Activated T-cell treated with anti-CD3 and anti-CD28 coated beads, Interleukin-2, amount 50 U/mL, for 4 hours (primary cell): ENCODE measurements at regions not wholly inside any gene's neighbourhood (a gene's known extent, or its start where the extent isn't known, plus 50 kb on each side); places are given as distances from the start of the nearest gene placed in this dataset.
"Not testable (repeated sequence)": the region's sequence is repeated elsewhere in the genome, so short reads cannot be mapped to it uniquely, and the experiment has no call there.

Experiments used
- ATAC-seq, 2 donors: fragments of 200-7000 bp; cut with Tn5 transposase; one replicate each; pipeline ENCODE4 v1.10.0; 2021
- DNase-seq: peaks from one replicate; pipeline ENCODE4 v3.0.0-alpha.2; 2020
- H3K27me3 Mint-ChIP-seq: one replicate; pipeline ENCODE4 v1.8.0; 2021; ENCODE audit warnings: low read depth, mixed read lengths
- H3K36me3 Mint-ChIP-seq: one replicate; pipeline ENCODE4 v1.8.0; 2022; ENCODE audit warnings: mixed read lengths; ENCODE audit not compliant: insufficient read depth
- H3K4me1 Mint-ChIP-seq: one replicate; pipeline ENCODE4 v1.8.0; 2021; ENCODE audit warnings: low read depth, mixed read lengths
- H3K4me3 Mint-ChIP-seq: one replicate; pipeline ENCODE4 v1.8.0; 2021; ENCODE audit warnings: mild to moderate bottlenecking, moderate library complexity, mixed read lengths
- H3K9me3 Mint-ChIP-seq: one replicate; pipeline ENCODE4 v1.8.0; 2021; ENCODE audit warnings: mixed read lengths

DNA sequence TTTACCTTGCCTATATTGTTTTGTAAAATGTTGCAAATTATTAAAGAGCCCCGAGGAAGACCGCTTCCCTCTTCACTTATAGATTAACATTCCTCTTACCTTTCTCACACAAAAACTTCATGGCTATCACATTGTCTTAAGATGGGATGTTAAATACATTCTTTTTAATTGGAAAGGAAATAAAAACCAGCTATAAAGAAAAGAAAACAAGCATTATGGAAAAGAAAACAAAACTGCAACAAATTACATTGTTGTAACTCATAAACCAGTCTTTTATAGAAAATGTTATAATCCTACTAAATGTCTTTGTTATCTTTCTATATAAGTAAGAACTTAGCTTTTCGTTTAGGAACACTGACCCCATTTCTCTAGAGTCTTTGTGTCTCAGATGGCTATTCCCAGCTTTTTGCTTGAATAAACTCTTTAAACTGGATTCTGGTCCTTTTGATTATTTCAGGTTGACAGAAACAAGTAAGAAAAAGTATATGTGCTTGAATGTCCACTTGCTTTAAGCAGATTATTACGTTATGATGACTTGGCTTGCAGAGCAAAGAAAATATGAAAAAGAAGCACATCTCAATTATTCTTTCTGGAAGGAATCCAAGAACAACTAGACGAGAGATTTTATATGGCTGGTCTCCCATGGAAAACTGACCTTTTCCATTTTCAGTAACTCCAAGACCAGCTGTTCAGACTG lies 128.2 kb downstream of the AKR1D1 start:
- ATAC-seq, result no peak
- Mint-ChIP-seq H3K27me3 (peaks cover 8% of the 10 kb centered on the region), H3K9me3 (no peaks in the 10 kb centered on the region), H3K4me1 (no peaks in the 10 kb centered on the region), H3K36me3 (no peaks in the 10 kb centered on the region), H3K4me3 (no peak overlapping the region)
- DNase-seq, result no peak

GRCh38 chr7:138204982-138205298 lies 128.7 kb downstream of the AKR1D1 start:
- Mint-ChIP-seq H3K36me3 (no peaks in the 10 kb centered on the region), H3K4me3 (no peak overlapping the region), H3K9me3 (no peaks in the 10 kb centered on the region), H3K4me1 (no peaks in the 10 kb centered on the region), H3K27me3 (peaks cover 8% of the 10 kb centered on the region)
- no peak for DNase-seq
- ATAC-seq, result no peak

DNA sequence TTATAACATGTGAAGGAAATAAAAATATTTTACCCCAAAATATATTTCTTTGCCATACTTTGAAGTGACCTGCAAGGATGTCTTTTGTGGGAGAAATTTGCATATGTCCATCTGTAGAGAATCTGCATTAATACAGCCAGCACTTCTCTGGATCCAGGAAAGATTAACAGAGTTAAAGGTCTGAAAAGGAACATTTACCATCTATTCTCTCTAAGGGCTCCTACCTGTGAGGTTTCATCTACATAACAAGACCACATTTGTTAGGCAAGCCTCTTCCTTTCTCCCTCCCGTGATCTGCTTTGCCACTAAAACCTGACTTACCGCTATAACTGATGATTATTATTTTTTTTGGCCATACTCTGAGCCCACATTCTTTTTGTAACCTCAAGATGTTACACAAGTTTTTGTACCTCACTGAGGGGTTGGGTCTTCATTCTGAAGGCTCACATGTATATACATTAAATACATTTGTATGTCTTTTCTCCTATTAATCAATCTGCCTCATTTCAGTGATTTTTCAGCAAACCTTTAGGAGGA lies 129.4 kb downstream of the AKR1D1 start:
- no peaks in the 10 kb centered on the region for H3K36me3 Mint-ChIP-seq
- H3K9me3 Mint-ChIP-seq, result no peaks in the 10 kb centered on the region
- ATAC-seq (no peak), DNase-seq (no peak)
- no peak overlapping the region for H3K4me3 Mint-ChIP-seq
- H3K27me3 Mint-ChIP-seq, result peaks cover 8% of the 10 kb centered on the region
- H3K4me1 Mint-ChIP-seq, result no peaks in the 10 kb centered on the region

GRCh38 chr7:138207555-138207971 lies 131.3 kb downstream of the AKR1D1 start:
- H3K9me3 Mint-ChIP-seq, result no peaks in the 10 kb centered on the region
- no peak for DNase-seq
- H3K4me1 Mint-ChIP-seq, result no peaks in the 10 kb centered on the region
- no peak overlapping the region for H3K4me3 Mint-ChIP-seq
- H3K27me3 Mint-ChIP-seq, result peaks cover 10% of the 10 kb centered on the region
- ATAC-seq, result no peak
- H3K36me3 Mint-ChIP-seq, result no peaks in the 10 kb centered on the region

DNA sequence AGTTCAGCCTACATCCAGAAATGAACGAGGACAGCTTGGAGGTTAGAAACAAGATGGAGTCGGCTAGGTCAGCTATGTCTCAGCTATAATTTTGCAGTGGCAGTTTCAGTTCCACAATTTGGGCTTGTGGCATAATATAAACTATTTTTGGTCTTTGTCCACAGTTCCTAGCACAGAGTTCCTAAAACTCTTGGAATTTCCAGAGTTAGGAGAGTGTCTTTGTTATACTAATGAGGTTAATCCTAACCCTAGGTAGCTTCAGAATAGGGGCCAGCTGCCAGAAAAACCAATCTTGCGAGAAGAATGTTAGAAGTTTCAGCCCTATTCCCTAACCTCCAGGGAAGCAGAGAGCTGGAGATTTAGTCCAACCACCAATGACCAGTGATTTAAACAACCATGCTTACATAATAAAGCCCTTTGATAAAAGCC lies 131.9 kb downstream of the AKR1D1 start:
- Mint-ChIP-seq H3K4me3 (no peak overlapping the region), H3K9me3 (no peaks in the 10 kb centered on the region), H3K36me3 (no peaks in the 10 kb centered on the region), H3K27me3 (peaks cover 10% of the 10 kb centered on the region), H3K4me1 (no peaks in the 10 kb centered on the region)
- DNase-seq, result no peak
- no peak for ATAC-seq

- Mint-ChIP-seq H3K27me3 (peaks cover 10% of the 10 kb centered on the region), H3K36me3 (no peaks in the 10 kb centered on the region), H3K9me3 (no peaks in the 10 kb centered on the region), H3K4me1 (no peaks in the 10 kb centered on the region), H3K4me3 (no peak overlapping the region)
- DNase-seq (no peak), ATAC-seq (no peak)
Measured at GRCh38 chr7:138208864-138209263, 132.6 kb downstream of the AKR1D1 start.

DNA sequence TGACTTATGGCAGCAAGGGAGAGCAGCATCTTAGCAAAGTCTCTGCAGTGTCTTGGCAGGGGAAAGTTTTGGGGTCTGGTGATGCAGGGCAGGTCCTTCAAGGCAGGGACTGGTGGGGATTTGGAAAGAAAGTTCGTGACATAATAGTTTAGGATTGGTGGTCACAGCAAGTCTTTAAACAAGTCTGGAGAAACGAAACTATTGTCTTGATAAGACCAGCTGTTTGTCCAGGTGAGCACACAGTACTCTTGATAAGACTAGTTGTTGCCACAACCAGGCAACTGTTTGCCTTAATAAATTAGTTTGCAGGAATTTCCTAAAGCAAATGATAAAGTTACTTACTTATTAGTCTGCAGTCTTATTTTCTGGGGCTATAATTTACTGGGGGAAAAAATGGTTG lies 136.1 kb downstream of the AKR1D1 start:
- peaks cover 8% of the 10 kb centered on the region for H3K27me3 Mint-ChIP-seq
- ATAC-seq (no peak), DNase-seq (no peak)
- H3K36me3 Mint-ChIP-seq, result no peaks in the 10 kb centered on the region
- no peak overlapping the region for H3K4me3 Mint-ChIP-seq
- H3K9me3 Mint-ChIP-seq, result peaks cover 3% of the 10 kb centered on the region
- H3K4me1 Mint-ChIP-seq, result no peaks in the 10 kb centered on the region

- no peaks in the 10 kb centered on the region for H3K36me3 Mint-ChIP-seq
- no peak for ATAC-seq
Measured at GRCh38 chr7:138214926-138215325, 138.7 kb downstream of the AKR1D1 start.

DNA sequence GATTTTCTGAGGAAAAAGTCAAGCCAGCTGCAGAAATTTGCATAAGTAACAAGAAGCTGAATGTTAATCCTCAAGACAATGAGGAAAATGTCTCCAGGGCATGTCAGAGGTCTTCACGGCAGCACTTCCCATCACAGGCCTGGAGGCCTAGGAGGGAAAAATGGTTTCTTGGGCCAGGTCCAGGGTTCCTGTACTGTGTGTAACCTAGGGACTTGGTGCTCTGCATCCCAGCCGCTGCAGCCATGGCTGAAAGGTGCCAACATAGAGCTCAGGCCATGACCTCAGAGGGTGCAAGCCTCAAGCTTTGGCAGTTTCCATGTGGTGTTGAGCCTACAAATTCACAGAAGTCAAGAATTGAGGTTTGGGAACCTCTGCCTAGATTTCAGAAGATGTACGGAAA lies 144.1 kb downstream of the AKR1D1 start:
- H3K4me3 Mint-ChIP-seq, H3K4me1 Mint-ChIP-seq, H3K9me3 Mint-ChIP-seq, H3K36me3 Mint-ChIP-seq, ATAC-seq, DNase-seq, H3K27me3 Mint-ChIP-seq: not testable (repeated sequence)

More at GRCh38 chr7:138214926-138215325, 138.7 kb downstream of the AKR1D1 start:
- Mint-ChIP-seq H3K4me3 (no peak overlapping the region), H3K9me3 (peaks cover 3% of the 10 kb centered on the region), H3K27me3 (peaks cover 6% of the 10 kb centered on the region), H3K4me1 (no peaks in the 10 kb centered on the region)
- DNase-seq, result no peak

DNA sequence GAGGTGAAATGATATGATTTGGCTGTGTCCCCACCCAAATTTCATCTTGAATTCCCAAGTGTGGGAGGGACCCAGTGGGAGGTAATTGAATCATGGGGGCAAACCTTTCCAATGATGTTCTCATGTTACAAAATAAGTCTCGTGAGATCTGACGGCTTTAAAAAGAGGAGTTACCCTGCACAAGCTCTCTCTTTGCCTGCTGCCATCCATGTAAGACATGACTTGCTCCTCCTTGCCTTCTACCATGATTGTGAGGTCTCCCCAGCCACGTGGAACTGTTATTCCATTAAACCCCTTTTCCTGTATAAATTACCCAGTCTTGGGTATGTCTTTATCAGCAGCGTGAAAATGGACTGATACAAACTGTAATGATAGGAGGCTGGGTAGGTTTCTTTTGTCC lies 145.1 kb downstream of the AKR1D1 start:
- not testable (repeated sequence) for H3K36me3 Mint-ChIP-seq, DNase-seq, H3K9me3 Mint-ChIP-seq, H3K4me3 Mint-ChIP-seq, ATAC-seq, H3K4me1 Mint-ChIP-seq, H3K27me3 Mint-ChIP-seq

DNA sequence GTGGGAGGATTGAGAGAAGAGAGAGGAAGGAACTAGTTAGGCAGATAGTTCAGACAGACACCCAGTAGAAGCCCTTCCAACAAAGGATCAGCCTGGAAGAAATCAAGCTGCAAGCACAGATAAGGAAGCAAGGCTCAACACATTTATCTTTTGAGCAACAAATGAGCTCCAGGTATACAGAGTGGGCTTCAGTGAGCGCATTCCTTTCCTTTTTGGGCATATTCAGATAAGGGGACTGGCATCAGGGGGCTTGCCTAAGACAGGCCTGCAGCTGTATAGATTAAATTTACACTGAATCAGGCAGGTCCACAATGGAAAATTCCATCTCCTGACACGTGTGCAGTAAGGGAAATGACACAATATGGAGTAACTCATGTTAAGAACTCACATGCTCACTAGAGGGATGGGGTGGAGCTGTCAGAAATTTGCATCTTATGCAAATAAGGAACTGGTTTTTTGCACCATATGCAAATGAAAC lies 147.2 kb downstream of the AKR1D1 start:
- Mint-ChIP-seq H3K4me1 (no peaks in the 10 kb centered on the region), H3K27me3 (peaks cover 3% of the 10 kb centered on the region), H3K9me3 (no peaks in the 10 kb centered on the region), H3K4me3 (no peak overlapping the region), H3K36me3 (no peaks in the 10 kb centered on the region)
- ATAC-seq (no peak), DNase-seq (no peak)

- DNase-seq (no peak), ATAC-seq (no peak)
- Mint-ChIP-seq H3K27me3 (peaks cover 3% of the 10 kb centered on the region), H3K4me1 (no peaks in the 10 kb centered on the region), H3K9me3 (no peaks in the 10 kb centered on the region), H3K36me3 (no peaks in the 10 kb centered on the region), H3K4me3 (no peak overlapping the region)
Measured at GRCh38 chr7:138226001-138226476, 149.8 kb downstream of the AKR1D1 start.

DNA sequence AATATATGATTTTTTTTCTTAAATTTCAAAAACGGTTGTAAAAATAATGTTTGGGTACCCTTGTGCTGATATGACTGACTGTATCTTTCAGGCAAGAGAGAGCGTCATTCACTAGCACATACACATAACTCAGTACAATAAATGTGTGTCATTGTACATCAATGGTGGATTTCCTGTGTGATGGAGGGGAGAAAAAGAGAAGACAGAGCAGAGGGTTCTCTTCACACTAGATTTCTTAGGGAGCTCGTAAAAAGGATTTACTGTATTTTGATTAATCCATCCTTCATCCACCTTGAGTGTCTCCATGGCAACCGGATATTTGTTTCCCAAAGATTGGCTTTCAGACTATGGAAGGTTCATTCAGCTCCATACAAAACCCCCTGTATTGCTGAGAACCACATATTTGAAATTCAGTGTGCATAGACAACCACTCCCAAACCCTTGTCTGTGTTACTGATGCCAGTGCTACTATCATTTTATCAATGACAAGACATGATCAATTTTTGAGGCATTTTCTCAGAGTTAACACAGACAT lies 150.6 kb downstream of the AKR1D1 start:
- ATAC-seq (no peak), DNase-seq (no peak)
- H3K9me3 Mint-ChIP-seq, result no peaks in the 10 kb centered on the region
- no peaks in the 10 kb centered on the region for H3K36me3 Mint-ChIP-seq
- no peaks in the 10 kb centered on the region for H3K4me1 Mint-ChIP-seq
- H3K4me3 Mint-ChIP-seq, result no peak overlapping the region
- peaks cover 3% of the 10 kb centered on the region for H3K27me3 Mint-ChIP-seq

GRCh38 chr7:138228119-138228518 lies 151.9 kb downstream of the AKR1D1 start:
- DNase-seq (no peak), ATAC-seq (no peak)
- Mint-ChIP-seq H3K4me3 (no peak overlapping the region), H3K4me1 (no peaks in the 10 kb centered on the region), H3K27me3 (peaks cover 7% of the 10 kb centered on the region), H3K9me3 (no peaks in the 10 kb centered on the region), H3K36me3 (no peaks in the 10 kb centered on the region)

- H3K9me3 Mint-ChIP-seq, result no peaks in the 10 kb centered on the region
- ATAC-seq (no peak), DNase-seq (no peak)
- peaks cover 6% of the 10 kb centered on the region for H3K27me3 Mint-ChIP-seq
- H3K4me3 Mint-ChIP-seq, result no peak overlapping the region
- H3K36me3 Mint-ChIP-seq, result no peaks in the 10 kb centered on the region
- H3K4me1 Mint-ChIP-seq, result no peaks in the 10 kb centered on the region
Measured at GRCh38 chr7:138228769-138229168, 152.5 kb downstream of the AKR1D1 start.
